GM12878 (cell line): ENCODE measurements at regions not wholly inside any gene's neighbourhood (a gene's known extent, or its start where the extent isn't known, plus 50 kb on each side); places are given as distances from the start of the nearest gene placed in this dataset.

ENCODE experiments used
- CUX1 ChIP-seq: IDR thresholded peaks from 2 replicates; pipeline ENCODE4 v1.6.1; 2012; ENCODE audit warnings: improper control_type of control experiment, low read depth, low read length; ENCODE audit not compliant: insufficient replicate concordance
- ELK1 ChIP-seq: IDR thresholded peaks from 2 replicates; pipeline ENCODE4 v1.6.1; 2012; ENCODE audit warnings: low read depth, low read length, improper control_type of control experiment
- GABPA ChIP-seq: IDR thresholded peaks from 2 replicates; pipeline ENCODE4 v1.6.1; 2014; ENCODE audit warnings: antibody characterized with exemption, low read depth, mild to moderate bottlenecking, inconsistent platforms
- HSF1 ChIP-seq: fragments of 150-350 bp; IDR thresholded peaks from 2 replicates; pipeline ENCODE4 v1.6.1; 2014; ENCODE audit warnings: mild to moderate bottlenecking, low read depth, low read length
- JUND ChIP-seq: IDR thresholded peaks from 2 replicates; pipeline ENCODE4 v1.6.1; 2012; ENCODE audit warnings: low read depth, mild to moderate bottlenecking, low read length, improper control_type of control experiment, moderate library complexity
- LARP7 ChIP-seq: fragments of 450-650 bp; IDR thresholded peaks from 2 replicates; pipeline ENCODE4 v1.6.1; 2017; ENCODE audit warnings: mild to moderate bottlenecking
- NFIC ChIP-seq: IDR thresholded peaks from 2 replicates; pipeline ENCODE4 v1.6.1; 2012; ENCODE audit warnings: low read depth, mild to moderate bottlenecking, inconsistent platforms, low read length, moderate library complexity
- RFX5 ChIP-seq: IDR thresholded peaks from 2 replicates; pipeline ENCODE4 v1.6.1; 2011; ENCODE audit warnings: low read depth, low read length, improper control_type of control experiment
- SKIL ChIP-seq: fragments of 450-650 bp; IDR thresholded peaks from 2 replicates; pipeline ENCODE4 v1.6.1; 2017; ENCODE audit warnings: mild to moderate bottlenecking, low read depth, inconsistent platforms; ENCODE audit not compliant: poor library complexity, severe bottlenecking
- TF ChIP-seq, protein P1 (sequence below): fragments of 450-650 bp; formaldehyde crosslinking; IDR thresholded peaks from 2 replicates; pipeline ENCODE4 v1.5.0; 2022; ENCODE audit warnings: mild to moderate bottlenecking, missing genetic modification characterization

DNA sequence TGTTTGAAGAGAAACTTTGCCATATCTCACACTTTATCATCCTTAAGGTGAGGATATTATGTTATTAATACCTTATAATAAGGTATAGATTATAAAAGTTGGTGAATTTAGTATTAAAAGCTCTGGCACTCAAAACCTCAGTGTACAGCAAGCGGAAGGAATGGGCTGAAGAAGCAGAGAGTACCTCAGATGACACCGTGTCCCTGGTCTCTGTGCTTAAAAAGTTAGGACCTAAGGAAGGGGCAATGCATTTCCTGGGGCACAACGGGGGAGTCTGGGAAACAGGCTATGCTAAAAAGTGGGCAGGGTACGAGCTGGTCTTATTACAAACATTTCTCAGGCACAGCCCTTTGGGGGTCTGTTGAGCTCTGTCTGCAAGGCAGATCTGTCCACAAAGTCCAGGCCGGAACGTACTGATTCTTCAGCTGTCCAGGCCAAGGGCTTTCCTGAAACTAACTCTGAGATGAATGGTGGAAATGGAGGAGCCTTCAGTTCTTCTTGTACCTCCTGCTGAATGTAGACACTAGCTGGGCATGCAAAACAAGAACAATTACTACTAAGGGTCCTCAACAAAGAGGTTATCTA is 202.7 kb downstream of the POM121L12 start (continued):
- no peak for TF ChIP-seq NFIC
- TF ChIP-seq GABPA: no peak
- TF ChIP-seq JUND: no peak
- TF ChIP-seq CUX1: no peak
- no peak for TF ChIP-seq RFX5
- no peak for TF ChIP-seq SKIL
- TF ChIP-seq HSF1: no peak
- TF ChIP-seq ELK1: no peak
- TF ChIP-seq LARP7: no peak
- TF ChIP-seq, protein P1, sequence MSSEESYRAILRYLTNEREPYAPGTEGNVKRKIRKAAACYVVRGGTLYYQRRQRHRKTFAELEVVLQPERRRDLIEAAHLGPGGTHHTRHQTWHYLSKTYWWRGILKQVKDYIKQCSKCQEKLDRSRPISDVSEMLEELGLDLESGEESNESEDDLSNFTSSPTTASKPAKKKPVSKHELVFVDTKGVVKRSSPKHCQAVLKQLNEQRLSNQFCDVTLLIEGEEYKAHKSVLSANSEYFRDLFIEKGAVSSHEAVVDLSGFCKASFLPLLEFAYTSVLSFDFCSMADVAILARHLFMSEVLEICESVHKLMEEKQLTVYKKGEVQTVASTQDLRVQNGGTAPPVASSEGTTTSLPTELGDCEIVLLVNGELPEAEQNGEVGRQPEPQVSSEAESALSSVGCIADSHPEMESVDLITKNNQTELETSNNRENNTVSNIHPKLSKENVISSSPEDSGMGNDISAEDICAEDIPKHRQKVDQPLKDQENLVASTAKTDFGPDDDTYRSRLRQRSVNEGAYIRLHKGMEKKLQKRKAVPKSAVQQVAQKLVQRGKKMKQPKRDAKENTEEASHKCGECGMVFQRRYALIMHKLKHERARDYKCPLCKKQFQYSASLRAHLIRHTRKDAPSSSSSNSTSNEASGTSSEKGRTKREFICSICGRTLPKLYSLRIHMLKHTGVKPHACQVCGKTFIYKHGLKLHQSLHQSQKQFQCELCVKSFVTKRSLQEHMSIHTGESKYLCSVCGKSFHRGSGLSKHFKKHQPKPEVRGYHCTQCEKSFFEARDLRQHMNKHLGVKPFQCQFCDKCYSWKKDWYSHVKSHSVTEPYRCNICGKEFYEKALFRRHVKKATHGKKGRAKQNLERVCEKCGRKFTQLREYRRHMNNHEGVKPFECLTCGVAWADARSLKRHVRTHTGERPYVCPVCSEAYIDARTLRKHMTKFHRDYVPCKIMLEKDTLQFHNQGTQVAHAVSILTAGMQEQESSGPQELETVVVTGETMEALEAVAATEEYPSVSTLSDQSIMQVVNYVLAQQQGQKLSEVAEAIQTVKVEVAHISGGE (CRISPR knock-in tag): no peak
